GM19397 (cell line): ENCODE measurements at regions not wholly inside any gene's neighbourhood (a gene's known extent, or its start where the extent isn't known, plus 50 kb on each side); places are given as distances from the start of the nearest gene placed in this dataset.
"Not testable (repeated sequence)": the region's sequence is repeated elsewhere in the genome, so short reads cannot be mapped to it uniquely, and the experiment has no call there.

Experiments used
- ATAC-seq: cut with Tn5 transposase; IDR thresholded peaks from one replicate; pipeline ENCODE4 v1.9.1; 2021; ENCODE audit warnings: mild to moderate bottlenecking, moderate library complexity; ENCODE audit not compliant: unreplicated experiment

GRCh38 chr15:55126111-55126510 is 70.6 kb downstream of the RSL24D1 start:
- no peak for ATAC-seq

- ATAC-seq, result no peak
These were observed 72.1 kb downstream of the RSL24D1 start for GRCh38 chr15:55124616-55125015.

- ATAC-seq, result no peak
These were observed 78.3 kb downstream of the RSL24D1 start for GRCh38 chr15:55118344-55118870.

- ATAC-seq, result no peak
These were observed 80.1 kb downstream of the RSL24D1 start for GRCh38 chr15:55116636-55117035.

DNA sequence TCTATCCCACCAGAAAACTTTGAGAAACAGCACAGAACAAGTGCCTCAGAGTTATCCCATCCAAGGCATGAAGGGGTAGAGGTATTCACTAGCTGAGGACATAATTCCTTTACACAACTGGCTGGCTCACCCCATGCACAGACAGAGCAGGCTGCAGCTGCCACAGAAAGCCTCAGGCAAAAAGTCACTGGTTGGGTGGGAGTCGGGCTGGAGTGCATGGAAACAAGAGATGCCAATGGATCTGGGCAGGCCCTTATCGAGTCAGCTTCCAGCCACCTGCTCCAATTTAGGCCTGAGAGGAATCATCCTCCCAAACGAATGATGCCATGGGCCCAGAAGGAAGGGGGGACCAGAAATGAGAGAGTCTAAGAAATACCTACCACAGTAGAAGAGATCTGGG is 83.0 kb downstream of the RSL24D1 start:
- ATAC-seq, result no peak

DNA sequence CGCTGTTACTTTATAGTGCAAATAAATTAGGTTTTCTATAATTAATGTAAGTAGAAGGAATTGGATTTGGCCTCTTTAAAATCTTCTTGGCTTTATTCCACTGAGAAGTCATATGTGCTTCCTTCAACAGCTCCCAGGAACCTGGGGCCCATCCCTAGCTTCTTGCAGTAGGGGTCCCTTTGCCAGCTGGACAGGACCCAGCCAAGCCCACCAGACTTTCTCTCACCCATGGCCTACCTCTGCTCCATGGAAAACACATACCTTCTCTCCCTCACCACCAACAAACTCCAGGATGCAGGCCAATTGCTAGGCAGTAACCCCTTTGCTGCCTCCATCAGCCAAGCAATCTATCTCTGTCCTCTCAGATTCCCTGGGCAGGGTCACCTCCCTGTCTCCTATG is 84.0 kb downstream of the RSL24D1 start:
- no peak for ATAC-seq

- ATAC-seq, result no peak
These were observed 86.3 kb downstream of the RSL24D1 start for GRCh38 chr15:55110446-55110845.

DNA sequence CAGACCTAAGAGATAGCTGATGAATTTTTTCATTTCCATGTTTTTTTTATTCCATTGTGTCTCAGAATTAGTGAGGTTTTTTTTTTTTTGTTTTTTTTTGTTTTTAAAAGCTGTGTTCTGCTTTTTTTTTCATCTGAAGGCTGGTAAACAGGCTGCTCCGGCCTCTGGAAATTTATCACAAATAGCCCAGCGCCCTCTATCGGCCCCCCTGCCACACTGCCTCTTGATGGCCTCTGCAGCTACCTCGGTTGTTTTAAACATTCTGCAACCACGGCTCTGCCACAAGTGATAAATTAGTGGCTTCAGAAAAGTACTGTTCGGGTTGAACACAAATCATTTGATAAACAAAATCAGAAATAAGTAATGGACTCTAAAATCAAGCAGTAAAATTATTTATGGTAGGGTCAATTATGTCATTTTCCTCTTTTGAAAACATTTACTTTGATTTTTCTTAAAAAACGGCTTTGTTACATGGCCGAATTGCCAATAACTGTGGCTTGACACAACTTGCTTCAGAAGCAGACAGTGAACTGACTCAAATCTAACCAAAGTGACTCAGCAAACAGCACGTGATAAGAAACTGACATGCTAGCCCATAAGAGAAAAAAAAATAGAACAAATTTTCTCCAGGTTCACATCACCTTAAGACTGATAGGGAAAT is 87.8 kb downstream of the RSL24D1 start:
- no peak for ATAC-seq

DNA sequence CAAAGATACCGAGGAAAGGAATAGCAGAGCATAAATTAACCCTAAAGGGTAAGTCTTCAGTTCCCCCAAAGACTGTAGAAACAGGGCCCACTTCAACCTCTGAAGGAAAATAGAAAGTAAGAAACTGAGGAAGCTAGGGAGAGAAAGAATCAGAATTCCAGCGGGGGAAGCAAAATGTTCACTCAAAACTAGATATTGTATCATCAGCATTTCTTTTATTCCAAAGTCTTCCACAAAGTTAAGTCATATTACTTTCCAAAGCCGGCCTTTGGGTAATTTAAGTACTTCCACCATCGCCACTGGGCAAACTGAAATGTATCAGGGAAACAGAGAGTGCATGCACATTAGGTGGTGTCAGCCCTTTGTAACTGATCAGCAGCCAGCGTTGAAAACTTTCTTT is 88.3 kb downstream of the RSL24D1 start:
- ATAC-seq, result no peak

DNA sequence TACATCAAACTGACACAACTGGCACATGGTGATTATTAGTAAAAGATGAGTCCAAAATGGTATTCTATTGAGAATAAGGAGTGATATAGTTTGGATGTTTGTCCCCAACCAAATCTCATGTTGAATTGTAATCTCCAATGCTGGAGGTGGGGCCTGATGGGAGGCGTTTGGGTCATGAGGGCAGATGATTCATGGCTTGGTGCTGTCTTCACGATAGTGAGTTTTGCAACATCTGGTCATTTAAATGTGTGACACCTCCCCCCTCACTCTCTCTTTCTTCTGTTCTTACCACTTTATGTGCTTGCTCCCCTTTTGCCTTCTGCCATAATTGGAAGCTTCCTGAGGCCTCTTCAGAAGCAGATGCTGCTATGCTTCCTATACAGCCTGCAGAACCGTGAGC is 90.6 kb downstream of the RSL24D1 start:
- ATAC-seq, result no peak

GRCh38 chr15:55094136-55094535 is 102.6 kb downstream of the RSL24D1 start:
- ATAC-seq, result no peak

GRCh38 chr15:55088207-55088606 is 108.5 kb downstream of the RSL24D1 start:
- no peak for ATAC-seq

DNA sequence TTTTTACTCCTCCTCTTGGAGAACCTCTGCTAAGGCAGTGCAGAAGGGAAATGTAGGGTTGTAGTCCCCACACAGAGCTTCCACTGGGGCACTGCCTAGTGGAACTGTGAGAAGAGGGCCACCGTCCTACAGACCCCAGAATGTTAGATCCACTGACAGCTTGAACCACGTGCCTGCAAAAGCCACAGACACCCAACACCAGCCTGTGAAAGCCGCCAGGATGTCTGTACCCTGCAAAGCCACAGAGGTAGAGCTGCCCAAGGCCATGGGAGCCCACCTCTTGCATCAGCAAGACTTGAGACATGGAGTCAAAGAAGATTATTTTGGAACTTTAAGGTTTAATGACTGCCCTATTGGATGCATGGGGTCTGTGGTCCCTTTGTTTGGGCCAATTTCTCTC is 112.1 kb downstream of the RSL24D1 start:
- no peak for ATAC-seq

DNA sequence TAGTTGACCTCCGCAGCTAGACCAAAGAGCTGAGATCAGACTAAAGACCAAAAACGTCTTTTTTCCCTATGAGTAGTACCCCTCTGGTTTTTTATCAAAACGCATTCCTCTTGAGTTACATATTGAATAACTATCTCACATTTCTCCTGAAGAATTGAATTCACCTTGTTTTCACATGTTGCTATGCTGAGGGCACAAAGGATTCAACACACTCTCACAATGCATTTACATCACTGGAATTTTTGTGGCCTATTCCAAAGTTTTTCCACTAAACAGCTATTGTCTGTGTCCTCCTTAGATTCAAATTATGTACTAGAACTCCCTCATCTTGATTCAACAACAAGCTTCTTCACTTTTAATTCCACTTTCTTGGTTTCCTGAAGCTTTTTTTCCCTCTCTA is 112.5 kb downstream of the RSL24D1 start:
- no peak for ATAC-seq

DNA sequence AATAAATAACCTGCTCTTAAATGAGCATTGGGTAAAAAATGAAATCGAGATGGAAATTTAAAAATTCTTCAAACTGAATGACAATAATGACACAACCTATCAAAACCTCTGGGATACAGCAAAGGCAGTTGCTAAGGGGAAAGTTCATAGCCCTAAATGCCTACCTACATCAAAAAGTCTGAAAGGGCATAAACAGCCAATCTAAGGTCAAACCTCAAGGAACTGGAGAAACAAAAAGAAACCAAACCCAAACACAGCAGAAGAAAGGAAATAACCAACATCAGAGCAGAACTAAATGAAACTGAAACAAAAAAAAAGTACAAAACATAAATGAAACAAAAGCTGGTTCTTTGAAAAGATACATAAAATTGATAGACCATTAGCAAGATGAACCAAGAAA is 119.7 kb downstream of the RSL24D1 start:
- not testable (repeated sequence) for ATAC-seq

GRCh38 chr15:55074431-55074830 is 122.3 kb downstream of the RSL24D1 start:
- ATAC-seq, result no peak

DNA sequence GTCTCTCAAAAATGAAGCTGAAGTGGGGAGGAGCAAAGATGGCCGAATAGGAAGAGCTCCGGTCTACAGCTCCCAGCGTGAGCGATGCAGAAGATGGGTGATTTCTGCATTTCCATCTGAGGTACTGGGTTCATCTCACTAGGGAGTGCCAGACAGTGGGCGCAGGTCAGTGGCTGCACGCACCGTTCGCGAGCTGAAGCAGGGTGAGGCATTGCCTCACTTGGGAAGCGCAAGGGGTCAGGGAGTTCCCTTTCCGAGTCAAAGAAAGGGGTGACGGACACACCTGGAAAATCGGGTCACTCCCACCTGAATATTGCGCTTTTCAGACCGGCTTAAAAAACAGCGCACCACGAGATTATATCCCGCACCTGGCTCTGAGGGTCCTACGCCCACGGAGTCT is 132.8 kb downstream of the RSL24D1 start:
- ATAC-seq, result not testable (repeated sequence)

DNA sequence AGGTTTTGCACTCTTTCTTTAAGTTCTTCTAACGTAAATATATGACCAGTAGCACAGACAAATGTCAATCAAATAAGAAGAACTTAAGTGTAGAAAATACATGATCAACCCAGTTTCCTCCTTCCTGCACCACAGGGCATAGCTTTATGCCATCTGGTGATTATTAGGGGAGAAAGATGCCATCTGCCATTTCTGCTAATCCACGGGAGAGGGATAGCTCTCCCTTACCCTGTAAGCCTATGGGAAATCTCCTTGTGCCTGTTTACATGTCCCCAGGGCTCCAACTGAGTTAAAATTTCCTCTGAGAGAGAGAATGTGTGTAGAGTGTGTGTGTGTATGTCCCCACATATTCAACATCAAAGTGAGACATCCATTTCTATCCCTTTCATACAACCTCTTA is 135.9 kb downstream of the RSL24D1 start:
- no peak for ATAC-seq

DNA sequence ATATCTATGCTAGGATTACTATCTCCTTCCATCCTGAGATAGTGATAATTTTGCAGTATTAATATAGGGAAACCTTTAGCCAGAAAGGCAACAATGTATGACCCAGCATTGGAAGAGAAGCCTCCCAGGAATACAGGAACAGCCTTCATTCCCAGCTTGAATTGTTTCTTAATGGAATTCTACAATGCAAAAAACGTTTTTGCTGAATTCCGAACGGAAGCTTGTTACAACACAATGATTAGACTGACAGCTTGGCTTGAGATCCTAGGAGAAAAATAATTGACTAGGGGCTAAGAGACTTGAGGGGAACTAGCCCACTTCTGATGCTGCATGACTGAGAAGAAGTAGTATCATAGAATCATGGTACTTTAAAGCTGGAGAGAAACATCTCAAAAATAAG is 140.2 kb downstream of the RSL24D1 start:
- ATAC-seq, result no peak

DNA sequence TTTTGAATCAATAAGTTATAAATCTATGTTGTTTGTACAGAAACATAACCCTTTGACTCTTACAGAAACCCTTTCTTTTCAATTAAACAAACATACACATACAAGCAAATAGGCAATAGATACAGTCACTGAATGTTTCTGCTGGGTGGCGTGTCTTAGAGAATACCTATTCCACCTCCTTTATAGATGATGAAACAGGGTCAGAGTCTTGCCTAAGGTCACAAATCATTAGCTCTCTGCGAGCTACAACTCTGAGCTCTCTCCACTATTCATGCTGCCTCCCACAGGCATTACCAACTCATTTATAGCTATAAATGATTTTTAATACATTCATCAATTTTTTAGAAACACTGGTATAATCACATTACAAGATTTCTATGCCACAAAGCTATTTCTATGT is 152.6 kb downstream of the RSL24D1 start:
- no peak for ATAC-seq

- no peak for ATAC-seq
These were observed 159.7 kb downstream of the RSL24D1 start for GRCh38 chr15:55037071-55037470.

GRCh38 chr15:55035749-55036148 is 161.0 kb downstream of the RSL24D1 start:
- no peak for ATAC-seq

GRCh38 chr15:55033574-55033973 is 163.2 kb downstream of the RSL24D1 start:
- no peak for ATAC-seq
